ENCODE measurements at regions not wholly inside any gene's neighbourhood (a gene's known extent, or its start where the extent isn't known, plus 50 kb on each side); places are given as distances from the start of the nearest gene placed in this dataset.

DNA sequence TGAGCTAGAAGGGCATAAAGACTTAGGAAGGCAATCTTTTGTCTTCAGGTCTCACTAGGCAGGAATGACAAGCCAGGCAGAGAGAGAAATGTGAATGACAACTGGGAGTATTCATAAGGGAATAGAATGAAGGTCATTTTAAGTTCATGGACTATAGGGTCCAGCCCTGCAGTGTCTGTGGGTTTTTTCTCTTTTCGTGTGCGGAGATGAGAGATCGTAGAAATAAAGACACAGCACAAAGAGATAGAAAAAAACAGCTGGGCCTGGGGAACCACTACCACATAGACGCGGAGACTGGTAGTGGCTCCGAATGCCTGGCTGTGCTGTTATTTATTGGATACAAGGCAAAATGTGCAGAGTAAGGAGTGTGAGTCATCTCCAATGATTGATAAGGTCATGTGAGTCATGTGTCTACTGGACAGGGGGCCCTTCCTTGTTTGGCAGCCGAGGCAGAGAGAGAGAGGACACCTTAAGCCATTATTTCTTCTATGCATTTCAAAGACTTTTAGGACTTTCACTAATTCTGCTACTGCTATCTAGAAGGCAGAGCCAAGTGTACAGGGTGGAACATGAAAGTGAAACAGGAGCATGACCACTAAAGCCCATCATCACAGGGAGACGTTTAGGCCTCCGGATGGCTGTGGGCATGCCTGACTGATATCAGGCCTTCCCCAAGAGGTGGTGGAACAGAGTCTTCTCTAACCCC, 921.8 kb upstream of the PCDH10 start:
- TF ChIP-seq POLR2AphosphoS5 (IDR thresholded peaks at IDR 0.05) (no peak), POLR2A (IDR thresholded peaks at IDR 0.05) (no peak)

Measured in spleen (tissue), 3 donors.